HL-60 (cell line): ENCODE measurements at regions not wholly inside any gene's neighbourhood (a gene's known extent, or its start where the extent isn't known, plus 50 kb on each side); places are given as distances from the start of the nearest gene placed in this dataset.

Source experiments
- CTCF ChIP-seq: IDR thresholded peaks from one replicate; pipeline ENCODE4 v1.5.1; 2011; ENCODE audit warnings: low read length, control low read depth, inconsistent platforms; ENCODE audit not compliant: insufficient read depth
- GABPA ChIP-seq: IDR thresholded peaks from 2 replicates; pipeline ENCODE4 v1.6.1; 2012; ENCODE audit warnings: low read depth
- POLR2AphosphoS5 ChIP-seq: IDR thresholded peaks from 2 replicates; pipeline ENCODE4 v1.6.1; 2012; ENCODE audit warnings: low read depth
- REST ChIP-seq: IDR thresholded peaks from 2 replicates; pipeline ENCODE4 v1.6.1; 2012; ENCODE audit warnings: low read depth; ENCODE audit not compliant: insufficient replicate concordance

- TF ChIP-seq CTCF (no peak), POLR2AphosphoS5 (no peak), GABPA (no peak), REST (no peak)
Measured at GRCh38 chr15:29638011-29638410, 184.3 kb downstream of the TJP1 start.
